Endothelial cell of umbilical vein (primary cell): ENCODE measurements at regions not wholly inside any gene's neighbourhood (a gene's known extent, or its start where the extent isn't known, plus 50 kb on each side); places are given as distances from the start of the nearest gene placed in this dataset.

ENCODE experiments used
- BruUV-seq: library from RNA; stranded (reverse); fragments of 400-500 nt; replicated peaks from 2 replicates; lab custom pipeline; 2021; lab: Mats Ljungman, UMichigan
- CTCF ChIA-PET: fragments of 300-600, 350-600 bp; sonication (Branson Sonifier 250); formaldehyde crosslinking; loops from one replicate; lab custom pipeline; 2021; ENCODE audit warnings: antibody characterized with exemption, inconsistent platforms; lab: Charles Lee
- POLR2A ChIA-PET: fragments of 300-600, 350-600 bp; sonication (Branson Sonifier 250); formaldehyde crosslinking; loops from one replicate; lab custom pipeline; 2021; ENCODE audit warnings: antibody characterized with exemption, inconsistent platforms; lab: Charles Lee
- DNase-seq: peaks from one replicate; pipeline ENCODE4 v3.0.0-alpha.2; 2011; ENCODE audit warnings: low read depth, low spot score
- FAIRE-seq: peaks from 2 replicates; lab custom pipeline; 2011; peaks lifted over from hg19 to GRCh38; lab: Jason Lieb, UNC
- H2AFZ ChIP-seq: 2 replicates; pipeline ENCODE4 v1.6.0; 2012; ENCODE audit warnings: low read depth, low read length, control low read depth, inconsistent platforms
- H3K27ac ChIP-seq: 2 replicates; pipeline ENCODE4 v1.5.1; 2011; ENCODE audit warnings: low read depth, mild to moderate bottlenecking, control low read depth, low read length, moderate library complexity; ENCODE audit not compliant: insufficient read depth
- H3K27me3 ChIP-seq, 2 experiments: 2 replicates each; pipeline versions ENCODE4 v1.6.0 to v1.6.1; 2011; ENCODE audit warnings: low read length in 2 of 2, mixed read lengths in 1 of 2; ENCODE audit not compliant: control insufficient read depth in 2 of 2, insufficient read depth in 2 of 2
- H3K36me3 ChIP-seq, 2 experiments: 2 replicates in 1 of 2; 3 replicates in 1 of 2; pipeline ENCODE4 v1.5.1; 2011; ENCODE audit warnings: low read length in 2 of 2, mild to moderate bottlenecking in 1 of 2, moderate library complexity in 1 of 2; ENCODE audit not compliant: control insufficient read depth in 2 of 2, insufficient read depth in 2 of 2; ENCODE audit errors: extremely low read depth in 1 of 2
- H3K4me1 ChIP-seq: 3 replicates; pipeline ENCODE4 v1.5.1; 2011; ENCODE audit warnings: mild to moderate bottlenecking, low read length; ENCODE audit not compliant: control insufficient read depth, insufficient read depth; ENCODE audit errors: extremely low read depth
- H3K4me2 ChIP-seq: 2 replicates; pipeline ENCODE4 v1.6.1; 2011; ENCODE audit warnings: low read length, control low read depth, mixed read lengths; ENCODE audit not compliant: insufficient read depth
- H3K4me3 ChIP-seq, 3 experiments: fragments of 200-600 bp in 1 of 3; sonication (generic), shearing (Covaris generic) in 1 of 3; replicated peaks in 1 of 3; 2 replicates each; pipeline ENCODE4 v1.5.1; 2011 to 2016; ENCODE audit warnings: control low read depth in 3 of 3, low read length in 3 of 3, mild to moderate bottlenecking in 2 of 3, inconsistent platforms in 1 of 3, low read depth in 1 of 3, moderate library complexity in 1 of 3; ENCODE audit not compliant: insufficient read depth in 1 of 3
- H3K79me2 ChIP-seq: 2 replicates; pipeline ENCODE4 v1.6.0; 2012; ENCODE audit warnings: low read length, inconsistent platforms; ENCODE audit not compliant: control insufficient read depth, insufficient read depth
- H3K9ac ChIP-seq: replicated peaks from 2 replicates; pipeline ENCODE3; 2011; ENCODE audit warnings: low read length, control low read depth; ENCODE audit not compliant: insufficient read depth; ENCODE audit errors: extremely low read depth
- H3K9me1 ChIP-seq: replicated peaks from 3 replicates; pipeline ENCODE4 v1.6.0; 2011; ENCODE audit warnings: mild to moderate bottlenecking, low read length; ENCODE audit not compliant: control insufficient read depth, insufficient read depth; ENCODE audit errors: extremely low read depth
- H3K9me3 ChIP-seq: replicated peaks from 2 replicates; pipeline ENCODE4 v1.5.1; 2012; ENCODE audit warnings: low read length, inconsistent platforms; ENCODE audit not compliant: control insufficient read depth, insufficient read depth
- H4K20me1 ChIP-seq: replicated peaks from 2 replicates; pipeline ENCODE3; 2011; ENCODE audit warnings: mild to moderate bottlenecking, low read length; ENCODE audit not compliant: control insufficient read depth, insufficient read depth; ENCODE audit errors: extremely low read depth
- EZH2 ChIP-seq: IDR thresholded peaks from 2 replicates; pipeline ENCODE4 v1.6.1; 2012; ENCODE audit warnings: borderline replicate concordance, low read depth, mild to moderate bottlenecking, moderate library complexity, low read length, inconsistent platforms; ENCODE audit not compliant: severe bottlenecking
- MYC ChIP-seq: IDR thresholded peaks from one replicate; pipeline ENCODE4 v1.6.1; 2011; ENCODE audit warnings: mild to moderate bottlenecking, low read depth, low read length
- dilution Hi-C: fragments of 300-500 bp; cut with MboI; formaldehyde crosslinking; loops from one replicate; pipeline ENCODE4 v1.15.0; 2019; ENCODE audit warnings: low sequenced_read_pairs; ENCODE audit not compliant: extremely low pct_ligation_motif_present
- intact Hi-C: fragments of 100-400 bp; cut with micrococcal nuclease; formaldehyde crosslinking; loops from one replicate; pipeline ENCODE4 v1.10.0; 2022

GRCh38 chr6:21494505-21494904, 99.0 kb upstream of the SOX4 start:
- no peak for TF ChIP-seq EZH2
- H3K9ac ChIP-seq = no peak overlapping the region
- no peaks in the 10 kb centered on the region for H3K36me3 ChIP-seq
- POLR2A ChIA-PET = no interaction called here
- dilution Hi-C loops (no loop called here), intact Hi-C loops (no loop called here)
- FAIRE-seq (no peak), DNase-seq (no peak)
- H3K27ac ChIP-seq = no peak overlapping the region
- no peaks in the 10 kb centered on the region for H3K9me1 ChIP-seq
- H2AFZ ChIP-seq = no peak overlapping the region
- CTCF ChIA-PET = no interaction called here
- no peaks in the 10 kb centered on the region for H3K4me1 ChIP-seq
- no TSS peak for BruUV-seq
- H3K9me3 ChIP-seq = no peaks in the 10 kb centered on the region
- no peaks in the 10 kb centered on the region for H3K27me3 ChIP-seq
- H3K4me2 ChIP-seq = no peak overlapping the region
- no peaks in the 10 kb centered on the region for H4K20me1 ChIP-seq
- H3K4me3 ChIP-seq = no peak overlapping the region
- no peaks in the 10 kb centered on the region for H3K79me2 ChIP-seq

GRCh38 chr6:21496196-21496595, 97.4 kb upstream of the SOX4 start:
- H3K79me2 ChIP-seq = no peaks in the 10 kb centered on the region
- intact Hi-C loops (no loop called here), dilution Hi-C loops (no loop called here)
- no peak overlapping the region for H2AFZ ChIP-seq
- no peaks in the 10 kb centered on the region for H3K9me1 ChIP-seq
- H3K9ac ChIP-seq = no peak overlapping the region
- no peak for TF ChIP-seq EZH2
- TF ChIP-seq MYC = no peak
- no peaks in the 10 kb centered on the region for H3K9me3 ChIP-seq
- no TSS peak for BruUV-seq
- no peak overlapping the region for H3K4me2 ChIP-seq
- H4K20me1 ChIP-seq = no peaks in the 10 kb centered on the region
- POLR2A ChIA-PET = no interaction called here
- no peak overlapping the region for H3K27ac ChIP-seq
- FAIRE-seq (no peak), DNase-seq (no peak)
- H3K36me3 ChIP-seq = no peaks in the 10 kb centered on the region
- H3K4me3 ChIP-seq = no peak overlapping the region
- H3K27me3 ChIP-seq = no peaks in the 10 kb centered on the region
- CTCF ChIA-PET = interaction anchor here (1.0 to 1.4 kb wide), 2 partner anchors 10 to 17 kb away, joined by 3 to 4 read pairs; no protein-coding TSS in a partner anchor
- H3K4me1 ChIP-seq = no peaks in the 10 kb centered on the region
